Peyer's patch (tissue), 4 donors: ENCODE measurements at regions not wholly inside any gene's neighbourhood (a gene's known extent, or its start where the extent isn't known, plus 50 kb on each side); places are given as distances from the start of the nearest gene placed in this dataset.
"Not testable (repeated sequence)": the region's sequence is repeated elsewhere in the genome, so short reads cannot be mapped to it uniquely, and the experiment has no call there.

Source experiments
- DNase-seq, 3 donors: peaks; one replicate each; pipeline ENCODE4 v3.0.0-alpha.2; 2017 to 2019
- H3K27ac ChIP-seq, 4 donors: fragments of 200-600 bp; sonication (generic); one replicate each; pipeline ENCODE4 v1.5.1; 2016 to 2019
- H3K27me3 ChIP-seq, 2 donors: fragments of 200-600 bp; sonication (generic); one replicate each; pipeline ENCODE4 v1.5.1; 2019
- H3K36me3 ChIP-seq, 3 donors: fragments of 200-600 bp; sonication (generic); one replicate each; pipeline ENCODE4 v1.5.1; 2016 to 2019
- H3K4me1 ChIP-seq, 4 donors: fragments of 200-600 bp; sonication (generic); one replicate each; pipeline ENCODE4 v1.5.1; 2016 to 2019
- H3K4me3 ChIP-seq, 4 donors: fragments of 200-600 bp; sonication (generic); 1 replicate in 3 of 4; 2 replicates in 1 of 4; pipeline ENCODE4 v1.5.1; 2016 to 2019; ENCODE audit warnings: mild to moderate bottlenecking in 1 of 4
- H3K9me3 ChIP-seq, 4 donors: fragments of 200-600 bp; sonication (generic); one replicate each; pipeline ENCODE4 v1.5.1; 2016 to 2019; ENCODE audit warnings: mild to moderate bottlenecking in 1 of 4
- CTCF ChIP-seq, 6 experiments: fragments of 450-650 bp in 4 of 6; fragments of 200-600 bp in 2 of 6; sonication (generic) in 1 of 6; IDR thresholded peaks; one replicate each; pipeline ENCODE4 v1.5.1; 2017 to 2019; ENCODE audit warnings: antibody characterized with exemption in 6 of 6, mild to moderate bottlenecking in 3 of 6, moderate library complexity in 1 of 6
- POLR2A ChIP-seq, 2 donors: fragments of 450-650 bp; IDR thresholded peaks; one replicate each; pipeline ENCODE4 v1.5.1; 2017; ENCODE audit warnings: antibody characterized with exemption in 2 of 2, mild to moderate bottlenecking in 2 of 2, moderate library complexity in 2 of 2

GRCh38 chr3:72515281-72515680 lies 333.0 kb downstream of the SHQ1 start:
- Histone ChIP-seq H3K36me3 (no peaks in the 10 kb centered on the region), H3K27ac (no peak overlapping the region), H3K27me3 (no peaks in the 10 kb centered on the region), H3K4me3 (no peak overlapping the region), H3K9me3 (no peaks in the 10 kb centered on the region), H3K4me1 (peaks cover 0 to 4% (median 0%) of the 10 kb centered on the region in 4 donors)
- TF ChIP-seq POLR2A (IDR thresholded peaks at IDR 0.05) (no peak), CTCF (IDR thresholded peaks at IDR 0.05) (no peak)
- DNase-seq: no peak

- Histone ChIP-seq H3K9me3 (no peaks in the 10 kb centered on the region), H3K27me3 (no peaks in the 10 kb centered on the region), H3K4me1 (no peaks in the 10 kb centered on the region), H3K36me3 (no peaks in the 10 kb centered on the region), H3K27ac (no peak overlapping the region), H3K4me3 (no peak overlapping the region)
- TF ChIP-seq CTCF (IDR thresholded peaks at IDR 0.05) (no peak), POLR2A (IDR thresholded peaks at IDR 0.05) (no peak)
- DNase-seq: no peak
These were observed 338.0 kb downstream of the SHQ1 start for GRCh38 chr3:72510247-72510646.

- Histone ChIP-seq H3K27me3 (no peaks in the 10 kb centered on the region), H3K9me3 (no peaks in the 10 kb centered on the region), H3K4me3 (no peak overlapping the region), H3K4me1 (no peaks in the 10 kb centered on the region), H3K36me3 (no peaks in the 10 kb centered on the region), H3K27ac (no peak overlapping the region)
- TF ChIP-seq CTCF (IDR thresholded peaks at IDR 0.05) (no peak), POLR2A (IDR thresholded peaks at IDR 0.05) (no peak)
- DNase-seq: no peak
These were observed 342.5 kb downstream of the SHQ1 start for GRCh38 chr3:72505539-72506405.

GRCh38 chr3:72497501-72497900 lies 350.7 kb downstream of the SHQ1 start:
- DNase-seq, H3K4me1 ChIP-seq, H3K4me3 ChIP-seq, H3K27ac ChIP-seq, H3K9me3 ChIP-seq, H3K36me3 ChIP-seq, H3K27me3 ChIP-seq: not testable (repeated sequence)

GRCh38 chr3:72496051-72496670 lies 352.1 kb downstream of the SHQ1 start:
- no peaks in the 10 kb centered on the region for H3K36me3 ChIP-seq
- no peak for DNase-seq
- H3K9me3 ChIP-seq: no peaks in the 10 kb centered on the region
- H3K4me1 ChIP-seq: no peaks in the 10 kb centered on the region
- H3K4me3 ChIP-seq: no peak overlapping the region
- no peaks in the 10 kb centered on the region for H3K27me3 ChIP-seq
- H3K27ac ChIP-seq: no peak overlapping the region
- TF ChIP-seq POLR2A (IDR thresholded peaks at IDR 0.05): no peak
- TF ChIP-seq CTCF (IDR thresholded peaks at IDR 0.05): no peak

DNA sequence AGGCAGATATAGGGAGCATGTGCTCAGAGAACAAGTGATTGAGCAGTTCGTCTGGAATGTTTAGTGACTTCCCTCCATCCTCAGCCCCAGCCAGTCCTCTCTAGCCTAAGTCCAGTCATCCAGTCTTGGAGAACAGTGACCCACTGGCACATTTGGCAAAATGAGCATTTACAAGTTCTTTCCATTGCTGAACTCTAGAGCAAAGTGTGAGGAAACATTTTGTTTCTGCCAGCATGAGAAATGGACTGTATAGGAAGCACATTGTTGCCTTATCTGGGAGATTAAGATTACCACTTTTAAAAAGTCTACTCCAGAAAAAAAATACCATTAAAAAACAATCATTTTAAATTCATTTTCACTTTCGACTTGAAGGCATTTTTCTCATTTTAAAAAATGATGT lies 353.6 kb downstream of the SHQ1 start:
- no peaks in the 10 kb centered on the region for H3K9me3 ChIP-seq
- no peak for DNase-seq
- H3K4me3 ChIP-seq: no peak overlapping the region
- H3K4me1 ChIP-seq: no peaks in the 10 kb centered on the region
- TF ChIP-seq POLR2A (IDR thresholded peaks at IDR 0.05): no peak
- TF ChIP-seq CTCF (IDR thresholded peaks at IDR 0.05): no peak
- H3K36me3 ChIP-seq: no peaks in the 10 kb centered on the region
- H3K27me3 ChIP-seq: no peaks in the 10 kb centered on the region
- H3K27ac ChIP-seq: no peak overlapping the region
